Skeletal muscle cell (primary cell): ENCODE measurements at regions not wholly inside any gene's neighbourhood (a gene's known extent, or its start where the extent isn't known, plus 50 kb on each side); places are given as distances from the start of the nearest gene placed in this dataset.

Experiments used
- DNase-seq: peaks from one replicate; pipeline ENCODE4 v3.0.0-alpha.2; 2010; ENCODE audit warnings: low read depth
- H3K4me3 ChIP-seq: 2 replicates; pipeline ENCODE4 v1.5.1; 2011; ENCODE audit warnings: low read depth, mild to moderate bottlenecking, control low read depth, low read length, moderate library complexity

DNA sequence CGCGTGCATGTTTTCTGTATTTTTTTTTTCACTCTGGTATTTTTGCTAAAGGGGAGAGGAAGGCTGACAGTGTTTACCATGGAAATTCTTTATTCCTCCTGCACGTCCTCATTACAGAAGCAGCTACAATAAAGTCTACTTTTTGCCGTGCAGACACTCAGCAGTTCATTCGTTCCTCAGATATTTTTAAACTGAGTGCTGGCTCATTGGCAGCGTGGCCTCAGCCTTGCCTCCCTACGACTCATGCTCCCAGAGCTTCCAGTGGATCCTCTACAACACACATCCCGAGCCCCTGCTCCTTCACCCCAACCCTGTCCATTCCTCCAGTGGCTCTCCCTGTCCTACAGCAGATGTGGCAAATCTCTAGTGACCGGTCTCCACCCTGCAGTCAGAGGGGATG lies 239.2 kb upstream of the ZMIZ1 start:
- no peak overlapping the region for H3K4me3 ChIP-seq
- no peak for DNase-seq

DNA sequence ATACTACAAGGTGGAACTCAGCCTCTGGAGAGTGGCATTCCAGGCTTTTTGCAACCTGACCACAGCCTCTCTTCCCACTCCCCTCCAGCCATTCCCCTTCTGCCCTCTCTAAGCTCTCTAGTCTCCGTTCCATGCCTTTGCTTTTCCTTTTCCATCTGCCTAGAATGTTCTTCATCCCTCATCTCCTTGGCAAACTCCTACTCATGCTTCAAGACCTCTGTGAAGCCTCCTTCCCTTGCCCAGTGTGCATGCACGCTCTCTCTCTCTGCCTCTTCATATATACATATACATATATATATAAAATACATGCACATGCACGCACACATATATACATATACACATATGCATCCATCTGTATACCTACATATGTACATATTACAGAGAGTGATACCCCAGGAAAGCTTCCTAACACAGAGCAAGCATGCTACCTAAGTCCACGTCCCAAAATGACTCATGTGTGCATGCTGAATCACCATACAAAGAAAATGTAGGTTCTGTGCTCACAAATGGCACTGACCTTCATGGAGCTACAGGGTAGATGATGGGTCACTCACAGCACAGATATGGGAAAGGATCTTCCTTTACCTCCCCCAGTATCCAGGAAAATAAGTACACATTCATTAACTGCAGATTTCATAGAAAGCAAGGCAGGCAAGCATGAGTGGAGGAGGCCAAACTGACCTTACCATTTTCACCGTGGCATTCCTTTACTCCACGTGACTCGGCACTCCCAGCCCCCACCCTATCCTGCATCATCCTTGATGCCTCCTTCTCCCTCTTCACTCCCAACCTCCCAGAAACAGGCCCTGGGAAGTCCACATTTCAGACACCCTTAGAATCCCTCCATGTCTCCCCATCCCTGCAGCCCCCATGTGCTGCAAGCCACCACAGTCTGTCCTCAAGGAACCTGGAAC lies 238.4 kb upstream of the ZMIZ1 start:
- DNase-seq = no peak
- H3K4me3 ChIP-seq = no peak overlapping the region

DNA sequence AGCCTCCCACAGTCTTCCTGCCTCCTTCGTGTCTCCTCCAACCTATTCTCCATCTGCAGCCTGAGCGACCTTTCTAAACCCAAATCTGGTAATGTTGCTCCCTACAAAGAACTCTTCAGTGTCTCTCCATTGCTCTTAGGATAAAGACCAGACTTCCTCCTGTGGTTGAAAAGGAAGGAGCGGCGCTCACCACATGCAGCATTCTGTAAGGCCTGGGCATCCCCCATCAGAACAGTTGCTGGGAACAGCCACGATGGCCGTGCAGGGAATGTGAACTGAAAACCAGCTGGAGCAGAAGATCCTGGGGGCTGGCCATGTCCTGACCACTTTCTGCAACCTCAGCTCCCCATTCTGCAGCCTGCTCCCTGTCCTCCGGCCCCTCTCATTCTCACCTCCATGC lies 237.8 kb upstream of the ZMIZ1 start:
- H3K4me3 ChIP-seq = no peak overlapping the region
- no peak for DNase-seq

DNA sequence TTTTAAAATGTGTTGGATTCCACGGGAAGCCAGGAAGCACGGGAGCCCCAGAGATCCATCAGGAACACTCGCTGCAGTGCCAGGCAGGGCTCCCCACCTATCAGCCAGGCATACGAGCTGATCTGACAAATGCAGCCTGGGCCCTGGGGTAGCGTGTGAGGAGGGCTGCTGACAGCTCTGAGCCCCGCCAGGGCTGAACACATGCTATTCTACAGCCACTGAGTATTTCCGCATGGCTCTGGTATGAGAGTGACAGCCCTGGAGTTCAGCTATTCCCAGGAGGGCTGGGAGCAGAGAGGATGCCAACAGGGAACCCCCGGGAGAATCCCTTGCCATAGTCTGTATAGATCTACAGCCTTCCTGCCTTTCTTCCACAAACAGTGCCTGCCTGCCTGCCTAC lies 237.3 kb upstream of the ZMIZ1 start:
- DNase-seq = no peak
- no peak overlapping the region for H3K4me3 ChIP-seq

DNA sequence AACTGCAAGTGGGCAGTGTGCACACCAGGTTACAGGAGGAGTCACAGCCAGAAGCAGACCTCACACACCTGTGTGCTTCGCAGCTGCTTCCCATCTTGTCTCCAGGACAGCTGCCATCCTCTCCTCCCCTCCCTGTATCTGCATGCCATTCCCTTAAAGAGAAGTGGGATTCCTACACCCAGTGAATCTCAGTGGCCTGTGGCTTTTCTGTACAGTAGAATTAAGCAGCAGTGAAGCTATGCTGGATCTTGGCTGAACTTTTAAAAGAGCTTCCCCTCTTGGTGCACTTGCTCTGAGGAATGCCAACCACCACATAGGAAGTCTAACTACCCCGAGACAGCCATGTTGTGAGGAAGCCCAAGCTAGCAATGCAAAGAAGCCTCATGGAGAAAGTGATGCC lies 236.5 kb upstream of the ZMIZ1 start:
- no peak for DNase-seq

DNA sequence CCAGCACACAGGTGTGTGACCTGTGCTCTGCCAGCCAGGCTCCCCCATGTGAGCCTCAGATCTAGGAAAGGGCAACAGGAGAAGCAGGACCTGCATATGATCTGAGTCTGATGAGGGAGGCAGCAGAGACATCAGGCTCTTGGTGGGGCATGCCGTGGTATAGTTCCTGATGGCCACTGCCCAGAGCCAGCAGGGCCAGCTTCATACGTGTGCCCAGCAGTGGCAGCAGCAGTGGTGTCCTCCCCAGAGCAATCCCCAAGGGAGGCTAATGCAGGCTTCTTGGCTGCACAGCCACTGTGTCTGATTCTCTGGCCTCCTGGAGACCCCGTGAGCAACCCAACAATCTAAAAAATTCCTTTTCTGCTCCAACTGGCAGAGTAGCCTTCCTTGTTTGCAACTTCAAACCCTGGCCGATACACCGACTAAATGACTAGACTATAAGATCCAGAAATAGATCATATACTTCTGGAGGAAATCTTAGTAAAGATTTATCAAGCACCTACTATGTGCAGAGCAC lies 230.6 kb upstream of the ZMIZ1 start:
- no peak overlapping the region for H3K4me3 ChIP-seq
- DNase-seq = no peak

More for the DNA sequence above, 236.5 kb upstream of the ZMIZ1 start:
- H3K4me3 ChIP-seq = no peak overlapping the region

DNA sequence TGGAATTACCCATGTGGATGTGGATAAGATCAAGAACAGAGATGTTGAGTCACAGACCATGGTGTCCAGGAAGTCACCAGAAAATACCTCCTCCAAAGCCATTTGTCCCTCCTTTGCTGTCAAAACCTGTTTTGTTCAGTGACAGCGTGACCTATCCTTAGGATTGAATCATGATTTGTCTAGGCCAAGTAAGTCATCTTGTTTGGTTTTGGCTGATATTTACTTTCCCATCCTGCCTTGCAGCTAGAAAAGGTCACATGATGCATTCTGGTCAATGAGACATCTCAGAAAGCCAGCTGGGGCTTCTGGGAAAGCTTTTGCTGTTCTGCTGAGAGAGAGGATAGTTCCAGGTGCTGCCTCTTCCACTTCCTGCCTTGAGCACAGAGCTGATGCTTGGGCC lies 225.3 kb upstream of the ZMIZ1 start:
- no peak for DNase-seq
- H3K4me3 ChIP-seq = no peak overlapping the region

DNA sequence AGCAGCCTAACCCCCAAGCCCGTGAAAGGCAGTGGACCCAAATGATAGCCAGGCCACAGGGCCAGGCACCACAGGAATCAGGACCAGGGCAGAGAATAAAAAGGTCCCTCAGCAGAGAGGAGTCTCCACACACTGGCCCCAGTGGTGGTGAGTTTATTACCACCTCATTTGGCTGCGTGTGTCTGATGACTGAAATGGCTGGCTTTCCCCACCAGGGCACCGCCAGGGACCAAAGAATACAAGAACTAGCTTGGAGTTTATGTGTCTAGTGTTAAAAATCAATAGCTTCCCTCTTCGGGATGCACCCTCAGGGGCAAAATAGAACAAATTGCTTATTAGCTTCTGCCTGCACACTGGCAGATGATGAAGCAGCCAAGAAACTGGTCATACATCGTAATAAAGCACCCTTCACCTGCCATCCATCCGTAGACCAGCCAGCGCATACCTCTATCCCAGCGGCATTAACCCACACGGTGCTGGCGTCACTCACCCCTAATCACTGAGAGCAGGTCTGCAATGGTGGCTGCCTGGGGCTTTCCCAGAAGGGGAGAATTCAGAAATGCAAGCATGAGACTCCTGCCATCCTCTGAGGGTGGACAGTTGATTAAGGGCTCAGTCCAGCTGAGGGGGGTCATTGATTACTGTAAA lies 223.7 kb upstream of the ZMIZ1 start:
- no peak overlapping the region for H3K4me3 ChIP-seq

DNA sequence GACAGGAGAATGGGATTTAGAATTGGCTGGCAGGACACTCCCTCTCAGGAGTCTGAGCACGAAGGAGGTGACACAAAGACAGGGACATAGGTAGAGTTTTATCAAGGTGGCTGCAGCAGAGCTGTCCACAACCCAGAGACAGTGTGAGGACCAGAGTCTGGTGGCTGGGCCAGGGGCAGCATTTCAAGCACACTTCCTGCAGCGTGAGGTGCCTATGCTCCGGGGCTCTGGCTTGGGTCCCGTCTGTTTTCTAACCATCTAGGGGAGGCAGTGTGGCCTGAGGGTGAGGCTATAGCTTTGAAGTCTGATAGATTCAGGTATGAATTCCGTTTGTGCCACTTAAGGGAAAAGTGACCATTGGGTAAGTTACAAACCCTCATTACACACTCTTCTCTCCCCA lies 222.7 kb upstream of the ZMIZ1 start:
- H3K4me3 ChIP-seq = no peak overlapping the region
- DNase-seq = no peak

More for the DNA sequence above, 223.7 kb upstream of the ZMIZ1 start:
- no peak for DNase-seq

DNA sequence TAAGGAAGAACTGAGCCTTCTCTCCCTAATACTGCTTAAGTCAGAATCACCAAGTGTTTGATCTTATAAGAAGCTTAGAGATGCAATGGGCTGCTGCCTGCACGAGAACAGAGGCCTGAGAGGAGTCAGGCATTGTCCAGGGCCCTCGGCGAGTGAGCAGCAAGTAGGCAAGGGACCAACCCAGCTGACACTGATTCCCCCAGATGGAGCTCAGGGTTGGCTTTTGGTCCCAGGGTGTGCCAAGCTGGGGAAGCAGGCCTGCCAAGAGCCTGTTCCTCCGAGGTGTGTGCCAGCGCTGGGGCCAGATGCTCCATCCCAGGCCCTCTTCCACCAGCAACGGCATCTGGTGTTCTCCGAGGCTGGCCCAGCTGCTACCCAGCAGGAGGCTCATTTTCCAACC lies 222.0 kb upstream of the ZMIZ1 start:
- H3K4me3 ChIP-seq = no peak overlapping the region
- no peak for DNase-seq

DNA sequence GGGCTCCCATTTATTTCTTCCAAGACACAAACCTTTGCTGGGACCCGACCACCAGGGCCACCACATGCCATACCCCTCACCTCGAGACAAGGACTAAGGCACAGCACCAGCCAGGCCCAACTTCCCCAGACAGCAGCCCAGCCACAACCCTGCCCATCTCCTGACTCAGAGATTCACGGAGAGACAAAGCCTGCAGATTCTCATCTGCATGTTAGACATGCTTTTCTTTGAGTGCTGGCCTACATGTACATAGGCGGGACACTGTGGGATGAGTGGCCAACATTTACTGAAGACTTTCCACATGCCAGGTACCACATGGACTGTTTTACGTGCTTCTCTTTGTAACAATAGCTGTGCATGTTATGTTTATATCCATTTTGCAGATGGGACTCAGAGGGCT lies 221.3 kb upstream of the ZMIZ1 start:
- H3K4me3 ChIP-seq = no peak overlapping the region
- DNase-seq = no peak

DNA sequence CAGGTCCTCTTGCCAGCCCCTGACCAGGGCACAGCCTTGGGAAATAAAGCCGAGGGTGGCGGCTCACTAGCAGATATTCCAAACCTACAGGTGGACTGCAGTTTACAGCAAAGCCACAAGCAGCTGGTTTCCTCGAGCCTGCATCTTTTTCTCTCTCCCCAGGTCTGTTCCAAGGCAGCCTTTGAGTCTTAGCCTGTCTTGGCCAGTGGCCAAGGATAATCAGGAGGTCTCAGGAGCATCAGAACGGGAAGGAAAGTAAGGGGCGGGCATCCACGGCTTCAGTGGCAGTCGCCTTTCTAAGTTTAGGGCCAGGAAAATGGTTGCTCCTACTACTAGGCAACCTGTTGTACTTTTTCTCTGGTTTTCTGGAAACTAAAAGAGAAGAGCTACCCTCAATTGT lies 219.7 kb upstream of the ZMIZ1 start:
- no peak for DNase-seq
- no peak overlapping the region for H3K4me3 ChIP-seq

DNA sequence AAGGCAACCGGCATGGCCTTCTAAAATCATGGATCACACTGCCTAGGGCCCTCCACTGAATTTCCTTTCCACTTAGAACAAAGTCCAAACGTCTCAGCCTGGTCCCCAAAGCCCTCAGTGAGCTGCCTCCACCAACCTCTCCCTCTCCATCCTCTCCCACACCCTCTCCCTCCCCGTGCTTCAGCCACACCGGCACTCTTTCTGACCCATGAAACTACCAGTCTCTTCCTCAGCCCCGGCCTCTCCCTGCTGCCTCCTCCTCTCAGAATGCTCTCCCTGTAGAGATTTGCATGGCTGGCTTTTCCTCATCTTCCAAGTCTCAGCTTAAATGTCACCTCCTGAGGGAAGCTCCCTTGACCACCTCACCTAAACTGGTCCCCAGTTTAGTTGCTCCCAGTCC lies 219.0 kb upstream of the ZMIZ1 start:
- DNase-seq = no peak
- H3K4me3 ChIP-seq = no peak overlapping the region

DNA sequence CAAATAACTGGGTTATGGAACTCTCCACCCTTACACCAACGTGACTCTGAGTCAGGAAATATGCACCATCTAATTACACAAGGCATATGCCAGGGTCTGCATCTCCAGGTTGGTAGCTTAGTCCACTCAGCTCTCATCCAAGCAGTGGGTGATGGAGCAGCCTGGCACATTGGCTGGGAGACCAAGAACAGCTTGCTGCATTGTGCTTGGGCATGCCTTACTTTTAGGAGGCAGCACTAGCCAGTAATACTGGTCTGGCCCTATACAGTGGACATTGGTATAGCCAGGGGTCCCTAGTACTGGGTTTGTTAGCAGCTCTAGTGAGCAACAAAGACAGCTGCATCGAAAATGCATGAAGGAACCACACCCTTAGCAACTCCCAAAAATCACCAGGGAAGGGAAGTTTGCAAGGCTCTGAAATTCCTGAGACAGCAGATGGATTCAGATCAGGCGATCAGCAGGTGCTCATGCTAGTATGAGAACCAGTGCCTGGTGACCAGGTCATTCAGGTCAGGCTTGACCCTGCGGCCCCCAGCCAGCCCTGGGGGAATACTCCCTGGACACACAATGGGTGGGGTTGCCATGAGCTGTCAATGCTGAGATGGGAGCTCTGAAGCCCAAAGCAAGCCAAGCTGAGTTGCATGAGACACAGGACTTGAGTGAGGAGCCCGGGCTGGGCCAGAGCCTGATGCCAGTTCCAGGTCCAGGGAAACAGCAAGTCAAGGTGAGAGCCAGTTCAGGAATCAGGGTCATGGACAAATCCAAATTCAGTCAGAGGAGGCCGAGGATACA lies 217.9 kb upstream of the ZMIZ1 start:
- DNase-seq = no peak
- H3K4me3 ChIP-seq = no peak overlapping the region

DNA sequence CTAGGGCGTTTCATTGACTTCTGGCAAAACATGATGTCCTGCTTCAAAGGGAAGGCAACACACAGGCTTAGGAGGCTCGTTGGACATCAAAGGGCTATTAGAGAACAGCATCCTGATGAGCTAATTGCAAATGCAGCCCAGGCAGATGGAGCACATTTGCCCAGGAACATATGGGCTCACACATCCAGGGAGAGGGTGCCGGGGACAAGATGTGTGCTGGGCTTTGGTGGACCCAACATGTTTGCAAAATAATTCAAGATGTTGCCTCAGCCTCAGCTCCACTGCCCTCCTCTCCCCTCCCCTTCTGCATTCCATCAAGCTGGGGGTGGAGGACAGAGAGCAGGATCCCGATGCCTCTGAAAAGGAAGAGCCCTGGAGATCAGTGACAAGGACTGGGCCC lies 217.1 kb upstream of the ZMIZ1 start:
- DNase-seq = no peak
- H3K4me3 ChIP-seq = no peak overlapping the region

DNA sequence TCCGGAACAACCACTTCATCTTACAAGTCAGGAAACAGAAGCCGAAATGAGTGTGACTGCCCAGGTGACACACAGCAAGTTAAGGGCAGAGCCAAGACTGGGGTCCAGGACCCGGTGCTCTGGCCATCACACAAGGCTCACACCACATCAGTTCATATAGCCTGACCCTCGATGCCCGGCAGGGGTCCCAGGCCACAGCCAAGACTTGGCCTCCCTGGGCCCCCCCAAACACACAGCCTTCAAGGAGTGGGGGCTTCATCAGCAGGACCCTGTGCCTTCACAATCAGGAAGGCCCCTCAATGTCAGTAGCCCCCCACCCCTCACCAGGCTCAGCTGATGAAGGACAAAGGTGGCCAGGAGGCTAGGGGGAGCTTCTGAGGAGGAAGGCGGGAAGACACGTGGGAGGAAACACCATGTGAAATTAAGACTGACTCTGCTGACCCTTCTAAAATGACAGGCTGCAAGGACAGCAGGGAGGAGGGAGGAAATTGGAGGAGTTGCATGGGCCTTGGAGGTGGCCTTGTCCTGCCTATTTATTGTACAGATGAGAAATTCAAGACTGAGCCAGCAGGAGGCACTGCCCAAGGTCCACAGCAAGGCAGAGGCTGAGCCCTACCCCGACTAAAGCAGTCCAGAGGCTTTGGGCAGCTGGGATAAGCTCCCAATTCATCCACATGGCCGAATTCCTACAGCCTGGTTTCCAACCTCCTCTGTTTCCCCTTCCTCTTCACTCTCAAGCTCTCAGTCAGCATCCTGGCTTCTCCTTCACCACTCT lies 216.1 kb upstream of the ZMIZ1 start:
- no peak overlapping the region for H3K4me3 ChIP-seq
- no peak for DNase-seq

DNA sequence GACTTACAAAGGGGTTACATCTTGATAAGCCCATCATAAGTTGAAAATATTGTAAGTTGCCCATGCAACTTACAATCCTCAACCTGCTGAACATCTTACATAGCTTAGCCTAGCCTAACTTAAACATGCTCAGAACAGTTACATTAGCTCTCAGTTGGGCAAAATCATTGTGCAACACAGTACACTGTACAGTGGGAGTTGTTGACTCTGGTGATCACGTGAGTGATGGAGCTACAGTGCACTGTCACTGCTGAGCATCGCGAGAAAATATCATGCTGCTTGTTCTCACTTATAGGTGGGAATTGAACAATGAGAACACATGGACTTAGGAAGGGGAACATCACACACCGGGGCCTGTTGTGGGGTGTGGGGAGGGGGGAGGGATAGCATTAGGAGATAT lies 214.9 kb upstream of the ZMIZ1 start:
- DNase-seq = no peak

DNA sequence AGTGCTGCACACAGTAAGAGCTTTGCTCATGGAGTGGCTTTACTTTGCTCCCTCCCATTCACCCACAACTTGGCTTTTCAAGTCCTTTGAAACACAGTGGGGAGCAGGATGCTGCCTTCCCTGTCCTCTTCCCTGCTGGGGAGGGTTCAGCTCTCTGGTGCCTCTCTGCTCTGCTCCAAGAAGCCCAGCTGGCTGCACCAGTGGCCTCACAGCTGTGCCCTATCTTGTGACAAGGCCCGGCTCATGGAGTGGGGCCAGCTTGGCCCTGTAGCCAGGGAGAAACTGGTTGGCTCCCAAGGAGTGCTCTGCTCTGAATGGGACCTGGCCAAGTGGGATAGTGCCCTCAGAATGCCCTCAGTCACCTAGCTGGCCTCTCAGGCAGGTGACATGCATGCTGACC lies 212.3 kb upstream of the ZMIZ1 start:
- no peak for DNase-seq

More for the DNA sequence above, 214.9 kb upstream of the ZMIZ1 start:
- H3K4me3 ChIP-seq = no peak overlapping the region

DNA sequence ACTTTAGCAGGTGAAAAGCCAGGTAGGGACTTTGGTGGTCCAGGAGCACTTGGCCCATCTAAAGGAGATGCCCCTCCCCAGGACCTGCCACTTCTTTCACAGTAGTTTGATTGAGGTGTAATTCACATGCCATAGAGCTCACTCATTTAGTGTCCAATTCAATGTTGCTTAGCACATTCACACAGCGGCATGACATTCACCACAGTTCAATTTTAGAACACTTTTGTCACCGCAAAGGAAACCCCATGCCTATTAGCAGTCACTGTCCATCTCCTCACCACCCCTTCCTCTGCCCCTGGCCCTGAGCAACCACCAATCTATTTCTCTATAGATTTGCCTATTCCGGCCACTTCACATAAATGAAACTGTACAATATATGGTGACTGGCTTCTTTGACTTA lies 211.6 kb upstream of the ZMIZ1 start:
- no peak for DNase-seq
- H3K4me3 ChIP-seq = no peak overlapping the region

More for the DNA sequence above, 212.3 kb upstream of the ZMIZ1 start:
- H3K4me3 ChIP-seq = no peak overlapping the region
